ENCODE measurements at regions not wholly inside any gene's neighbourhood (a gene's known extent, or its start where the extent isn't known, plus 50 kb on each side); places are given as distances from the start of the nearest gene placed in this dataset.

DNA sequence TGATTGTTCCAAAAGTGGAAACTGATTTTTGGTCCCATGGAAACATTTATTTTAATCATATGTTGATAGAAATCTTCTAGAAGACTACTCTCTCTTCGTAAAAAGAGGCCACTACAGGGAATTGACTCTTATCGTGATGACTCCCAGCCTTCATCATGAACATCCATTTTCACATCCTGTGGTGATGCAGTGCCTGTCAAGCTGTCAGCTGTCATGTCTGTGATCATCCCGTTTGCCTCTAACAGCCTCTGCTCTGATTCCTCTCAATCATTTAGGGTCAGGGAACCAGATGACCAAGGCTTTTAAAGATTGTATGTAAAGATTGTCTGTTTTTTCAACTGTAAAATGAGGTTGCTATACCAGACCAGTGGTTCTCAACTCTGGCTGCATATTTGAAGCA is 419.0 kb upstream of the MGAT4C start:
- TF ChIP-seq, protein P1, sequence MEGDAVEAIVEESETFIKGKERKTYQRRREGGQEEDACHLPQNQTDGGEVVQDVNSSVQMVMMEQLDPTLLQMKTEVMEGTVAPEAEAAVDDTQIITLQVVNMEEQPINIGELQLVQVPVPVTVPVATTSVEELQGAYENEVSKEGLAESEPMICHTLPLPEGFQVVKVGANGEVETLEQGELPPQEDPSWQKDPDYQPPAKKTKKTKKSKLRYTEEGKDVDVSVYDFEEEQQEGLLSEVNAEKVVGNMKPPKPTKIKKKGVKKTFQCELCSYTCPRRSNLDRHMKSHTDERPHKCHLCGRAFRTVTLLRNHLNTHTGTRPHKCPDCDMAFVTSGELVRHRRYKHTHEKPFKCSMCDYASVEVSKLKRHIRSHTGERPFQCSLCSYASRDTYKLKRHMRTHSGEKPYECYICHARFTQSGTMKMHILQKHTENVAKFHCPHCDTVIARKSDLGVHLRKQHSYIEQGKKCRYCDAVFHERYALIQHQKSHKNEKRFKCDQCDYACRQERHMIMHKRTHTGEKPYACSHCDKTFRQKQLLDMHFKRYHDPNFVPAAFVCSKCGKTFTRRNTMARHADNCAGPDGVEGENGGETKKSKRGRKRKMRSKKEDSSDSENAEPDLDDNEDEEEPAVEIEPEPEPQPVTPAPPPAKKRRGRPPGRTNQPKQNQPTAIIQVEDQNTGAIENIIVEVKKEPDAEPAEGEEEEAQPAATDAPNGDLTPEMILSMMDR (IDR thresholded peaks at IDR 0.05) = no peak
- no peak for TF ChIP-seq EZH2phosphoT487 (IDR thresholded peaks at IDR 0.05)
